GM20000 (cell line): ENCODE measurements at regions not wholly inside any gene's neighbourhood (a gene's known extent, or its start where the extent isn't known, plus 50 kb on each side); places are given as distances from the start of the nearest gene placed in this dataset.

Experiments
- DNase-seq: peaks from one replicate; pipeline ENCODE4 v3.0.0; 2012; ENCODE audit warnings: low spot score
- TF ChIP-seq, protein P1 (sequence below): IDR thresholded peaks from 2 replicates; pipeline ENCODE4 v1.5.1; 2012; ENCODE audit warnings: mild to moderate bottlenecking, control low read depth; ENCODE audit errors: extremely low read depth, missing control alignments

DNA sequence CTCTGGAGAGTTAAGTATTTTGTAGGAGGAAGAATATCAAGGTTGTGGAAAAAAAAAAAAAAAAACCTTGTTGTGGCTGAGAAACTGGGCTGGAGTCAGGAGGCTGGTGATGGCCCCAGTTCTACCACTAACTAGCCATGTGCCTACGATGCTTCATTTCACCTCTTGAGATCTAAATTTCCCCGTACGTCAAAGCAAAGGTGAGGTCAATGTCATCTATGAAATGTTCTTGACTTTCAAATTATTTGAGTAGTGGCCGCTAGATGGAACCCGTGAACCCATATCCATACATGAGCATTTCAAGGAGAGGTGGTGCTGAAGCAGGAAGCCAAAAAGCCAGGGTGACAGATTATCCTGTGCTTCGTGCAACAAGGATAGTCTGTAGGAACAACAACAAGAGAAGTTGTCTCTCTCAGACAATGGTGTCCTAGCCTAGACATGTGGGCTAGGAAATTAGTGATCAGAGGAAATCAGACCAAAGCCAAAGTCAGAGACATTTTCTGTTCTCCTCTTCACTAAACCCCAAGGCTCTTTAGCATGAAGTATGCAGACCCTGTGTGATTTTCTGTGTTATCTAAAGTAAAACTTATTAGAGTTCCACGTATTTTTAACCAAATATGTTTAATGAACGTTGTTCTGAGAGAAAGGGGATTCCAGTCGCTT is 95.5 kb upstream of the ETV6 start:
- DNase-seq: peak; percentile 85
- TF ChIP-seq, protein P1, sequence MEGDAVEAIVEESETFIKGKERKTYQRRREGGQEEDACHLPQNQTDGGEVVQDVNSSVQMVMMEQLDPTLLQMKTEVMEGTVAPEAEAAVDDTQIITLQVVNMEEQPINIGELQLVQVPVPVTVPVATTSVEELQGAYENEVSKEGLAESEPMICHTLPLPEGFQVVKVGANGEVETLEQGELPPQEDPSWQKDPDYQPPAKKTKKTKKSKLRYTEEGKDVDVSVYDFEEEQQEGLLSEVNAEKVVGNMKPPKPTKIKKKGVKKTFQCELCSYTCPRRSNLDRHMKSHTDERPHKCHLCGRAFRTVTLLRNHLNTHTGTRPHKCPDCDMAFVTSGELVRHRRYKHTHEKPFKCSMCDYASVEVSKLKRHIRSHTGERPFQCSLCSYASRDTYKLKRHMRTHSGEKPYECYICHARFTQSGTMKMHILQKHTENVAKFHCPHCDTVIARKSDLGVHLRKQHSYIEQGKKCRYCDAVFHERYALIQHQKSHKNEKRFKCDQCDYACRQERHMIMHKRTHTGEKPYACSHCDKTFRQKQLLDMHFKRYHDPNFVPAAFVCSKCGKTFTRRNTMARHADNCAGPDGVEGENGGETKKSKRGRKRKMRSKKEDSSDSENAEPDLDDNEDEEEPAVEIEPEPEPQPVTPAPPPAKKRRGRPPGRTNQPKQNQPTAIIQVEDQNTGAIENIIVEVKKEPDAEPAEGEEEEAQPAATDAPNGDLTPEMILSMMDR: peak; percentile 33

- DNase-seq: no peak
- TF ChIP-seq, protein P1: no peak
Measured at GRCh38 chr12:11555195-11555594, 94.3 kb upstream of the ETV6 start.

GRCh38 chr12:11555743-11556625 is 93.5 kb upstream of the ETV6 start:
- DNase-seq: no peak
- TF ChIP-seq, protein P1: no peak

GRCh38 chr12:11556682-11557081 is 92.8 kb upstream of the ETV6 start:
- TF ChIP-seq, protein P1: no peak
- no peak for DNase-seq

- TF ChIP-seq, protein P1: no peak
- no peak for DNase-seq
Measured at GRCh38 chr12:11559626-11560340, 89.7 kb upstream of the ETV6 start.

- TF ChIP-seq, protein P1: no peak
- no peak for DNase-seq
Measured at GRCh38 chr12:11561411-11561810, 88.1 kb upstream of the ETV6 start.
